ENCODE measurements at regions not wholly inside any gene's neighbourhood (a gene's known extent, or its start where the extent isn't known, plus 50 kb on each side); places are given as distances from the start of the nearest gene placed in this dataset.

DNA sequence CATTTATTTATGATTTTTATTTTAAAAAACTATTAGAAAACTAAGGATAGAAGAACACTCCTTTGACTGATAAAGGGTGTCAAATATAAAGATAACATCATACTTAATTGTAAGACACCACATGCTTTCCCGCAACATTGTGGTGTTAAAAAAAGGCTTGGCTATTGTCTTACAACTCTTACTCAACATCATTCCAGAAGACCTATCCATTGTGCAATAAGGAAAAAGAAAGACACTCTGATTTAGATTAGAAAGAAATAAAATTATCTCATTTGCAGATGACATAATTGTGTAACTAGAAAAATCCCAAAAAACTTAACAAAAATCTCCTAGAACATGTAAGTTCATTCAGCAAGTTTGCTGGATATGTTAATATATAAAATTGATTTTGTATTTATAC is 296.7 kb upstream of the GNAI1 start:
- Histone ChIP-seq H3K27me3 (no peaks in the 10 kb centered on the region), H3K27ac (no peak overlapping the region), H3K4me2 (no peak overlapping the region), H3K36me3 (no peaks in the 10 kb centered on the region), H3K4me3 (no peak overlapping the region), H3K9me3 (no peaks in the 10 kb centered on the region), H4K20me1 (no peaks in the 10 kb centered on the region), H3K9ac (no peak overlapping the region), H3K4me1 (no peaks in the 10 kb centered on the region)
- no peak for TF ChIP-seq Cebpa-rat (IDR thresholded peaks at IDR 0.05)

DNA sequence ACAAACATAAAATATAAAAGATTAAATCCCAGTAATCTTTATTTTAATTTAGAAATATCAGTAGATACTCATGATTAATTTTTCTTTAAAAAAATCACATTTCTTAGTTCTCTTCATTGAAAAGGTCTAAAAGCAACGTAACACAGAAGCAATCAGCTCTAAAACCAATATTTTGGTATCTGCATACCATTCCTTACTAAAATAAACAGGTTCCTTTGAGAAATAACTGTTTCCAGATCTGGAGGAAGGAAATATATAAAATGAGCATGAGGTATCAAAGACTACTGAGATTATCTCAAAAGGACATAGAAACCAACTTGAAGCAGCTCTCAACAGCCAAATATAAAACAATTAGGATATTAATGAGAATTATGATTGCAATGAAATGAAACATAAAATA is 301.0 kb upstream of the GNAI1 start:
- H3K27me3 ChIP-seq, result no peaks in the 10 kb centered on the region
- H3K27ac ChIP-seq, result no peak overlapping the region
- no peaks in the 10 kb centered on the region for H3K9me3 ChIP-seq
- TF ChIP-seq Cebpa-rat (IDR thresholded peaks at IDR 0.05), result no peak
- H3K4me3 ChIP-seq, result no peak overlapping the region
- H3K4me1 ChIP-seq, result no peaks in the 10 kb centered on the region
- H3K4me2 ChIP-seq, result no peak overlapping the region
- no peaks in the 10 kb centered on the region for H3K36me3 ChIP-seq
- H3K9ac ChIP-seq, result no peak overlapping the region
- no peaks in the 10 kb centered on the region for H4K20me1 ChIP-seq

DNA sequence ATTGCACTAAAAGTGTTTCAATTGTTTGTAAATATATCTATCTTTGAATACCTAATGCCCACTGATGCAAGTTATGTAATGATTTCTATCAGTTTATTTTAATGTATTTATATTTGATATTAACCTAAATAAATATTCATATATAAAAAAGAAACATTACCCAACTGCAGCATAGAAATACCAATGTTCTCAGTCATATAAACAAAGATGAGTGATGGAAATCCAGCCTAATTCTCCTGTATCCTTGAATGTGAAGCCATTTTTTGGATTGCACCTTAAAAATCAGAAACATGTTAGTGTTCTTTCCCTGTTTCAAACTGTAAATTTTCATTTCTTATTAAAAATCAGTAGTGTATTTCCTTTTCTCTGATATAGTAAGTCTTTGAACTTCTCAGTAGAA is 305.8 kb upstream of the GNAI1 start:
- H3K27ac ChIP-seq, result no peak overlapping the region

DNA sequence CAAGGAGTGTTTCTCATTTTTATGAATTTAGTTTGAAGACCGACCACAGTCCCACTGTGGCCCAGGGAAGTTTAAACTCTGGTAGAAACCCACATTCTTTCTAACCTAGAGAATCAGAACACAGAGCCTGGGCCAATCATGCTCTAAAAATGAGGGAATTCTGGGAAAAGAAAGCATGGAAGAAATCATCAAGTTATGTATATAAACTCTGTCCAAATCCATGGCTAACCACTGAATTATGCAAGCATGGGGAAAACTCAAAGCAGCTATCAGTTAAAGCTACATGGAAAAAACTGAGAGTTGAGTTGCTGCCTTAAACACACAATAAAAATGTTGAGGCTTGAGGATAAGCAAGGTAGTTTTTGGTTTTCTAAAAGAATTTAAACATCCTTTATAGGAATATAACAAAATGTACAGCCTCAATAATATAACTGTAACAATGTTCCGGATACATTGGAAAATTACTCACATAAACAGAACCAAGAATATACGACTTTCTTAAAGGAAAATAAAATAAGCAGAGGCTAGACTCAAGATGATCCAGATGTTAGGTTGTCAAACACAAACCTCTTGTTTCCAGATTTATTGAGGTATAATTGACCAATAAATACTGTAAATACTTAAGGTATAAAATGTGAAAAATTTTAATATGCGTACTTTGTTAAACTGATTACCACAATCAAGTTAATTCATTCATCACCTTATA is 311.2 kb upstream of the GNAI1 start:
- H3K4me1 ChIP-seq, result no peaks in the 10 kb centered on the region
- no peaks in the 10 kb centered on the region for H3K36me3 ChIP-seq
- no peak overlapping the region for H3K27ac ChIP-seq
- no peak overlapping the region for H3K4me2 ChIP-seq
- H4K20me1 ChIP-seq, result no peaks in the 10 kb centered on the region
- H3K4me3 ChIP-seq, result no peak overlapping the region
- no peaks in the 10 kb centered on the region for H3K9me3 ChIP-seq
- H3K9ac ChIP-seq, result no peak overlapping the region
- no peak for TF ChIP-seq Cebpa-rat (IDR thresholded peaks at IDR 0.05)
- H3K27me3 ChIP-seq, result no peaks in the 10 kb centered on the region

More for the DNA sequence above, 305.8 kb upstream of the GNAI1 start:
- Histone ChIP-seq H3K36me3 (no peaks in the 10 kb centered on the region), H3K9me3 (no peaks in the 10 kb centered on the region), H3K4me2 (no peak overlapping the region), H4K20me1 (no peaks in the 10 kb centered on the region), H3K9ac (no peak overlapping the region), H3K4me1 (no peaks in the 10 kb centered on the region), H3K27me3 (no peaks in the 10 kb centered on the region), H3K4me3 (no peak overlapping the region)
- TF ChIP-seq Cebpa-rat (IDR thresholded peaks at IDR 0.05), result no peak

- TF ChIP-seq Cebpa-rat (IDR thresholded peaks at IDR 0.05), result no peak
- H3K4me3 ChIP-seq, result no peak overlapping the region
- no peaks in the 10 kb centered on the region for H3K4me1 ChIP-seq
Observed at GRCh38 chr7:79822620-79823240, 311.9 kb upstream of the GNAI1 start.

GRCh38 chr7:79820387-79820786 is 314.2 kb upstream of the GNAI1 start:
- H3K4me3 ChIP-seq, result no peak overlapping the region
- no peak overlapping the region for H3K4me2 ChIP-seq
- H3K9ac ChIP-seq, result no peak overlapping the region
- H3K9me3 ChIP-seq, result no peaks in the 10 kb centered on the region
- no peaks in the 10 kb centered on the region for H3K36me3 ChIP-seq
- TF ChIP-seq Cebpa-rat (IDR thresholded peaks at IDR 0.05), result no peak
- H3K27ac ChIP-seq, result no peak overlapping the region
- no peaks in the 10 kb centered on the region for H4K20me1 ChIP-seq
- no peaks in the 10 kb centered on the region for H3K27me3 ChIP-seq
- H3K4me1 ChIP-seq, result no peaks in the 10 kb centered on the region

More at GRCh38 chr7:79822620-79823240, 311.9 kb upstream of the GNAI1 start:
- H4K20me1 ChIP-seq, result no peaks in the 10 kb centered on the region
- H3K36me3 ChIP-seq, result no peaks in the 10 kb centered on the region
- no peak overlapping the region for H3K27ac ChIP-seq
- no peaks in the 10 kb centered on the region for H3K9me3 ChIP-seq
- no peaks in the 10 kb centered on the region for H3K27me3 ChIP-seq
- no peak overlapping the region for H3K9ac ChIP-seq
- H3K4me2 ChIP-seq, result no peak overlapping the region

DNA sequence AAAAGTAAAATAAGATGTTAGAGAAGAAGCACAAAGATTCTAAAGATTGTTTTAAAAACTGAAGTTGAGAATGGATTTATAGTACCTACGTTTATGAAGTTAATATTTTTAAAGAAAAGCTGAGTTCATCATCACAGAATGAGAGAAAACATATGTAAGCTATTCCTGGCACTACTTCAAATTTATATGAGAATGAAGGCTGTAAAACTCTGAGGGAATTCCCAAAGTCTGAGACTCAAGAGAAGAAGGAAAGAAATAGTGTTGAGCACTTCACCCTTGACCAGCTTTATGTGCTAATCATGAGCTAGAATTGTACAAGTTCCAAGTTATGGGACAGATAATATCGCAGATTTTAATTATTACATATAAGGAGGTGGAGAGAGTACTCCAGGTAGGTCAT is 323.7 kb upstream of the GNAI1 start:
- Histone ChIP-seq H3K27me3 (no peaks in the 10 kb centered on the region), H3K9me3 (no peaks in the 10 kb centered on the region), H3K4me1 (no peaks in the 10 kb centered on the region), H3K9ac (no peak overlapping the region), H3K27ac (no peak overlapping the region), H3K4me3 (no peak overlapping the region), H4K20me1 (no peaks in the 10 kb centered on the region), H3K4me2 (no peak overlapping the region), H3K36me3 (no peaks in the 10 kb centered on the region)
- no peak for TF ChIP-seq Cebpa-rat (IDR thresholded peaks at IDR 0.05)

DNA sequence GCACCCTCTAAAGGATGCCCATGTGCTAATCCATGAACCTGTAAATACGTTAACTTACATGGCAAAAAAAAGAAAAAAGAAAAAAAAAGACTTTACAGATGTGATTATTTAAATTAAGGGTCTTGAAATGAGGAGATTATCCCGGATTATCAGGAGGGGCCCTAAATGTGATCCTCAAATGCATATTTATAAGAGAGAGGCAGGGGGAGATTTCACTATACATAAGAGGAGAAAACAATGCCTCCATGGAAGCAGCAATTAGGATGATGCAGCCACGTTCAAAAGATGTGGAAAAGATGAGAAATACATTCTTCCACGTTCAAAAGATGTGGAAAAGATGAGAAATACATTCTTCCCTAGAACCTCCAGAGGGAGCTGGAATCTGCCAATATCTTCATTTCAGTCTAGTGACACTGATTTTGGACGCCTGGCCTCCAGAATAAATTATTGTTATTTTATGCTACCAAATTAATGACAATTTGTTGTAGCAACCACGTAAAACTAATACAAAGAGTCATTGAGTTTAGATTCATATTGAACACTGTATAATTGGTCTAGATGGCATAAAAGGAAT is 328.4 kb upstream of the GNAI1 start:
- no peak overlapping the region for H3K4me2 ChIP-seq
- TF ChIP-seq Cebpa-rat (IDR thresholded peaks at IDR 0.05), result no peak
- no peaks in the 10 kb centered on the region for H4K20me1 ChIP-seq

DNA sequence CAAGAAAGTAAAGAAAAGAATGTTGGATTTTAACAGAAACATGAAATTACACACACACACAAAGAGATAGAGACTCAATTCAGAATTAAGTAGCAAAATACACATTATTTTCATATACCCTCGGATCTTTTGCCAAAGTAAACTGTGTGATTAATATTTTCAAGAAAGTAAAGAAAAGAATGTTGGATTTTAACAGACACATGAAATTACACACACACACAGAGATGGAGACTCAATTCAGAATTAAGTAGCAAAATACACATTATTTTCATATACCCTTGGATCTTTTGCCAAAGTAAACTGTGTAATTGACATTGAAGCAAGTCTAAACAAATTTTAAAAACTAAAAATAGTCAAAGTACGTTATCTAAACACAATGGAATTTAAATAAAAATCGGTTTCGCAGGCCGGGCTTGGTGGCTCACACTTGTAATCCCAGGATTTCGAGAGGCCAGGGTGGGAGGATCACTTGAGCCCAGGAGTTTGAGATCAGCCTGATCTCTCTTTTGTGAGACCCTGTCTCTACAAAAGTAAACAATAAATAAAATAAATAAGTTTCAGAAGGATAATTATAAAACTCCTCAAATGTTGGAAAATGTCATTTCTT is 337.3 kb upstream of the MAGI2 start:
- Histone ChIP-seq H4K20me1 (no peaks in the 10 kb centered on the region), H3K4me1 (no peaks in the 10 kb centered on the region), H3K9ac (no peak overlapping the region), H3K27me3 (no peaks in the 10 kb centered on the region), H3K27ac (no peak overlapping the region), H3K4me3 (no peak overlapping the region), H3K9me3 (no peaks in the 10 kb centered on the region), H3K4me2 (no peak overlapping the region), H3K36me3 (no peaks in the 10 kb centered on the region)
- TF ChIP-seq Cebpa-rat (IDR thresholded peaks at IDR 0.05), result no peak

More for the DNA sequence above, 328.4 kb upstream of the GNAI1 start:
- H3K27me3 ChIP-seq, result no peaks in the 10 kb centered on the region
- no peaks in the 10 kb centered on the region for H3K4me1 ChIP-seq
- no peaks in the 10 kb centered on the region for H3K36me3 ChIP-seq
- no peak overlapping the region for H3K9ac ChIP-seq
- no peak overlapping the region for H3K27ac ChIP-seq
- H3K9me3 ChIP-seq, result no peaks in the 10 kb centered on the region
- H3K4me3 ChIP-seq, result no peak overlapping the region

Measured in BLaER1 (cell line).